Glutamatergic neuron (in vitro differentiated cells): ENCODE measurements at regions not wholly inside any gene's neighbourhood (a gene's known extent, or its start where the extent isn't known, plus 50 kb on each side); places are given as distances from the start of the nearest gene placed in this dataset.

Experiments
- DNase-seq: peaks from one replicate; pipeline ENCODE4 v3.0.0; 2022
- H3K27ac Mint-ChIP-seq: one replicate; pipeline ENCODE4 v1.8.0; 2020; ENCODE audit warnings: mild to moderate bottlenecking, mixed read lengths, inconsistent platforms; ENCODE audit not compliant: unreplicated experiment
- H3K27me3 Mint-ChIP-seq: one replicate; pipeline ENCODE4 v1.8.0; 2020; ENCODE audit warnings: mild to moderate bottlenecking, moderate library complexity, mixed read lengths, inconsistent platforms; ENCODE audit not compliant: unreplicated experiment
- H3K36me3 Mint-ChIP-seq: one replicate; pipeline ENCODE4 v1.8.0; 2020; ENCODE audit warnings: mild to moderate bottlenecking, mixed read lengths, inconsistent platforms; ENCODE audit not compliant: unreplicated experiment
- H3K4me1 Mint-ChIP-seq: one replicate; pipeline ENCODE4 v1.8.0; 2020; ENCODE audit warnings: mild to moderate bottlenecking, low read depth, mixed read lengths, inconsistent platforms; ENCODE audit not compliant: unreplicated experiment
- H3K4me3 Mint-ChIP-seq: one replicate; pipeline ENCODE4 v1.8.0; 2020; ENCODE audit warnings: mild to moderate bottlenecking, mixed read lengths, inconsistent platforms; ENCODE audit not compliant: unreplicated experiment
- H3K9me3 Mint-ChIP-seq: one replicate; pipeline ENCODE4 v1.8.0; 2020; ENCODE audit warnings: mild to moderate bottlenecking, moderate library complexity, mixed read lengths, inconsistent platforms; ENCODE audit not compliant: unreplicated experiment
- CTCF ChIP-seq: fragments of 200-600 bp; sonication (generic); IDR thresholded peaks from one replicate; pipeline ENCODE4 v1.5.0; 2021; ENCODE audit not compliant: partially characterized antibody, unreplicated experiment

GRCh38 chr6:9484091-9484490, 930.8 kb downstream of the TFAP2A start:
- Mint-ChIP-seq H3K4me3 (no peak overlapping the region), H3K27ac (no peak overlapping the region), H3K27me3 (peaks cover 2% of the 10 kb centered on the region), H3K4me1 (peaks cover 3% of the 10 kb centered on the region), H3K9me3 (no peaks in the 10 kb centered on the region), H3K36me3 (no peaks in the 10 kb centered on the region)
- DNase-seq, result no peak
- TF ChIP-seq CTCF, result no peak

GRCh38 chr6:9482030-9482738, 932.7 kb downstream of the TFAP2A start:
- Mint-ChIP-seq H3K36me3 (no peaks in the 10 kb centered on the region), H3K4me3 (no peak overlapping the region), H3K4me1 (peaks cover 3% of the 10 kb centered on the region), H3K27me3 (peaks cover 2% of the 10 kb centered on the region), H3K27ac (no peak overlapping the region), H3K9me3 (no peaks in the 10 kb centered on the region)
- no peak for TF ChIP-seq CTCF
- no peak for DNase-seq

- H3K9me3 Mint-ChIP-seq, result no peaks in the 10 kb centered on the region
- H3K4me3 Mint-ChIP-seq, result no peak overlapping the region
- no peak overlapping the region for H3K27ac Mint-ChIP-seq
- H3K27me3 Mint-ChIP-seq, result peaks cover 2% of the 10 kb centered on the region
- H3K36me3 Mint-ChIP-seq, result no peaks in the 10 kb centered on the region
- no peak for DNase-seq
- H3K4me1 Mint-ChIP-seq, result peaks cover 3% of the 10 kb centered on the region
- TF ChIP-seq CTCF, result no peak
Measured at GRCh38 chr6:9481292-9482029, 933.4 kb downstream of the TFAP2A start.

GRCh38 chr6:9468277-9468676, 946.6 kb downstream of the TFAP2A start:
- Mint-ChIP-seq H3K27ac (no peak overlapping the region), H3K27me3 (peaks cover 1% of the 10 kb centered on the region), H3K4me1 (no peaks in the 10 kb centered on the region), H3K9me3 (no peaks in the 10 kb centered on the region), H3K4me3 (no peak overlapping the region), H3K36me3 (no peaks in the 10 kb centered on the region)
- DNase-seq, result no peak
- no peak for TF ChIP-seq CTCF

- no peaks in the 10 kb centered on the region for H3K4me1 Mint-ChIP-seq
- H3K4me3 Mint-ChIP-seq, result no peak overlapping the region
- TF ChIP-seq CTCF, result no peak
- H3K9me3 Mint-ChIP-seq, result no peaks in the 10 kb centered on the region
- H3K36me3 Mint-ChIP-seq, result no peaks in the 10 kb centered on the region
- H3K27me3 Mint-ChIP-seq, result peaks cover 1% of the 10 kb centered on the region
- no peak for DNase-seq
- H3K27ac Mint-ChIP-seq, result no peak overlapping the region
Measured at GRCh38 chr6:9467741-9468140, 947.1 kb downstream of the TFAP2A start.
